Ramos (cell line): ENCODE measurements at regions not wholly inside any gene's neighbourhood (a gene's known extent, or its start where the extent isn't known, plus 50 kb on each side); places are given as distances from the start of the nearest gene placed in this dataset.

Source experiments
- in situ Hi-C: fragments of 300-500 bp; cut with MboI; formaldehyde crosslinking; loops from one replicate; pipeline ENCODE4 v1.14.3; 2022; ENCODE audit warnings: low sequenced_read_pairs; ENCODE audit not compliant: unreplicated experiment

DNA sequence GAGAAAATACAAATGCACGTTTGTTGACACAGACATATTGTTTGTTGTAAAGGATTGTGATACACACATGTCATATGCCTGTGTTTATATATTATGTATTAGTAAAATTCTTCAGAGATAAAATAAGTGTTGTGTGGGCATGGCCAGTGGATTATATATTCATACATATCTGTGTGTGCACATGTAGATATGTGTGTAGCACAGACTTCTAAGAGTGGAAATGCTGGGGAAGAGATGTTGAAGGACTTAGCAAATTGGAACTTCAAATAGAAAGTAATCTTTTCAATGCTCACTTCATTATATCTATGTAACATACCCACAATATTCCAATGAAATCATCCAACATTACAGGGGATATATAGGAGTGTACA is 413.2 kb downstream of the LMO7 start:
- in situ Hi-C loops: no loop called here

DNA sequence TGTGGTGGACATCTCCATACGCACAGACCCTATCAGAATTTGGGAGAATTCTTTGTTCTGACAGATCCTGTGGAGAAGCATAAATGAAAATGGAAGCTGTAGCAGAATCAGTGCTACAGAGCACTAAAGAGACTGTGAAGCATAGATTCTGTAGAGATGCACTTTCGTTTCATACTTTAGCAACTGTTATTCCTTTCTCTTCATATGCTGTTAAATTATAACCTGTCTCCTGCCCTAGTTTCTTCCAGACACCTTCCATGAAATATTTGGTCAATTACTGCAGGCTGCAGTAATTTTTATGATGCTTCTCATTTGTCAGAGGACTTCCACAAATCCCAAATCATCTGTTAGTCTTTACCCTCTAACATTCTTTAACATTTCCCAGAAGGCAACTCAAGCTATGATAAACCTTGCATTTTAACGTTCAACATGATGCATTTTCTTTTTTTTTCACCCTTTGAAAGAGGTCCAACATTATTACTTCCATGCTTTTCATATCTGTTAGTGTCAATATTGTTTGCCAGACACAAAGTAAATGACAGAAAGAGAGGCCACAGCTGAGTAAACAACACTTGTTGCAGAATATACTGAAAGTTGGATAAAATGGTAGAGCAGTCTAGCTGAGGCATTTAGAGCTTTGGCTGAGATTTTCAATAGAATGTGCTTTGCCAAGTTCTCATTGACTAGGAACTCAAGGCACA is 412.7 kb downstream of the LMO7 start:
- in situ Hi-C loops: no loop called here

DNA sequence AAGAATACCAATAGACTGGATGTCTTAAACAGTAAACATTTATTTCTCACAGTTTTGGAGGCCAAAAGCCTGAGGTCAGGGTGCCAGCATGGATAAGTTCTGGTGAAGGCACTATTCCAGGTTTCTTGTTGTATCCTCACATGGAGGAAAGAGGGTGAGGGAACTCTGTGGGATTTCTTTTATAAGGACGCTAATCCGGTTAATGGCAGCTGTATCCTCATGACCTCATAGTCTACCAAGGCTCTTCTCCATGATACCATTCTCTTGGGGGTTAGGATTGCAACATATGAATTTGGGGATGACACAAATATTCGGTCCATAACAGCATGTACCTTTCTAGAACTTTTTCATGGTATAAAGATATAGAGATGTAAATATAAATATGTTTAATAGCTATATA is 412.0 kb downstream of the LMO7 start:
- in situ Hi-C loops: no loop called here

DNA sequence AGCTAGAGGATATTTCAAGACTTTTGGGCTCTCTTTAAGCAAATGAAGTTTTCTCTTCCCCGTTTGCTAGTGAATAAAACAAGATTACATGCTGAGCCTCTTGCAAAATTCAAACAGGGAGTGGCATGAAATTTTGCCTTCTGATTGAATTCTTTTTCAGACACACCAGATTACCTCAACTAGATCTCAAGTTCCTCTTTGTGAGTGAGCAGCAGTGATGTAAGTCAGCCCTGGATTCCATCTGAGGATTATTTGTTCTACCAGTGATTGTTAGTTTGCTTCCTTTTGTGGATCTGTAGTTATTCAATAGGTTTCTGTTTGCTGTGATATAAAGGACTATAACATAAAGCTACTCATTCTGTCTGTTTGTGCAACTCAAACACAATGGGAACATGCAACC is 407.7 kb downstream of the LMO7 start:
- in situ Hi-C loops: no loop called here

DNA sequence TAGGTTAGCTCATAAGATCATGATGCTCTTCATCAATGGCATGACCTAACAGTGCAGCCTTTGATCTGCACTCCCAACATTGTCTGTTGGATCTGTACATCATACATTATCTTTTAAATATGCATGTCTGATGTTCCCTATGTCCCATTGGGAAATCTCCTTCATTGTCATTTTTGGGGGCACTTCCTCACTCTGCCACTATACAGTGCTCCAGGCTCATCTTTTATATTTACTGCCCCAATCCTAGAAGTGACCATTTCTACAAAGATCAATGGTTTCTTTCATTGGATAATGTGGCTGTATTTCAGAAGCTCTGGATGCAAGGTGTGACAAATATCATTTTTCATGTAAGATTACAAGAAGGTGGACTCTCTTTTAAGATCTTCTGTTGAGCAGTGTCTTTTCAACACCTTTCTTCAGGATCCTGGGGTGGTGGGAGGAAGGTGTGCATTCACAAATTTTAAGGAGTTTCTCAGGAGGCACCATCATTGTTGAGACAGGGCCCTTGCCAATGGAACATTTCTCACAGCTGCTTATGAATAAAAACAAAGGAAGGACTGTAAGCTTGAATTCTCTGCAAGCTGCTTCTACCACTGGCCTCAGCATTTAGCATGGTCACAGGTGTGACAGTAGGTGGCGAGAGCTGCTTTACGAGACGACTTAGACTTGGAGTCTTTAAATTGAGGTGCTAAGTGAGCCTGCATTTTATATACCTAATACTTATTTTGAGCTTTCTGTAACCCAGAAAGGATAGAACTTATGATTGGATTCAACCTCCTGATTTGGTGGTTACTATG is 403.0 kb downstream of the LMO7 start:
- in situ Hi-C loops: no loop called here

DNA sequence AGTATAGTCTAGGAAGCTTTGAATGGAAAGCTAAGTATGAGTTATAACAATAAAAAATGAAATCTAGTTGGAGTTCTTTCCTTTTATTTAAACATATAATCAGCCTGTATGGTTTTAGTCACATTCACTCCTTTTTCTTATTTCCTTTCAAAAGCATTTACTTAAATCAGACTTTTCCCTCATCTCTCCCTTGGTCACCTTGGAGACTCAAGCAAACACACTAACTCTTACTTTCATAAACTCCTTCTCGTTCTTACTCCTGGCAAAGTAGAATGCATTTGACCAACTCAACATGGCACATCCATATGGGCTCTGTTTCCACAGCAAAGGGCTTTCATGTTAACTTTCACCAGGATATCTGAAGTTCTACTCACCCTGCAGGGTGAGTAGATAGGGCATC is 400.0 kb downstream of the LMO7 start:
- in situ Hi-C loops: no loop called here

DNA sequence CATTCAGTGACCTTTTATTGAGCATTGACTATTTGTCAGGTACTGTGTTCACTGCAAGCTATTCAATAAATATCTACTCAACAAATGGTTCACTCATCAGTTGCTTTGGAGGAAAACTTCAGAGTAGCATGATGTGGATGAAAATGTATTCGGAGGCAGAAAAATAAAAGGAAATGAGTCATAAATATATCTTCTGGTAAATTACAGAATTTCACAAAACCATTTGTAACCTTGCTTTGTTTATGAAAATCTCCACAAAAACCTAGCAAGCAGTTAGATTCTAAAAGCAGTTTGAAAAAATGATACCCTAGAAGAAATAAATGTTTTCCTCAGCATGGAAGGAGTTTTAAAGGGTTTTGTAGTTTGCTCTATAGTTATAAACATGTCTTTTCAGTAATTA is 399.6 kb downstream of the LMO7 start:
- in situ Hi-C loops: no loop called here

DNA sequence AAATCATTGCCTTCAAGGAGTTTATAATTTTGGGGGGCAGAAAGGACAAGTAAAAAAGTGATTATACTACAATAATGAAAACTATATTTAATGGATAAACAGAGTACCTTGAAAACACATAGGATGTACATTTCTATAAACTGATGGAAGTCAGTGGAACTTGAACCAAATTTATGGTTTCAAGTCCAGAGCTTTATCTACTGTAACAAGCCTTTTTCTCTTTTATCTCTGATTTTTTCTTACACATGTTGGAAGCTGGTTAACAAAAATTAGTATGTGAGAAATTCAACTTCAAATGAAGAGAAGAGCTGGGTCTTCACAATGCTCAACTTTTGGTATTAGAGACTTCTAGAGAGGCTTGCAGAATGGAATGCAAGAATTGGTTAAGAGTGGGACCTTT is 393.6 kb downstream of the LMO7 start:
- in situ Hi-C loops: no loop called here

DNA sequence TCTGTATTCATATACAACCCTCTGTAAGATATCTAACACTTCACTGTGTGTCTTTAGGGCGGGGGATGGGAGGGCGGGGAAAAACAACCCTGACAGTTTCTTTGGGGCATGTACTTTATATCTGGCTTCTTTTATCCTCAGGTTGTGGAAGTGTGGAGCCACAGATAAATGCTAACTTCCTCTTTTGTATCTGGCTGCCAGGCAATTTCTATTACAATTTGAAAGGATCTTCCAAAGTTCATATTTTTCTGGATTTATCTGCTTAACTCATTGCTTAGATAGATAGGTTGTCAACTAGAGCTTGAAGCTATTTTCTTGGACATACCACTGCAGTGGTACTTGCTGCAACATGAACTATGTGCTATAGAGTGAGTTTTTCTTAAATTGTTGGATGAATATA is 393.0 kb downstream of the LMO7 start:
- in situ Hi-C loops: no loop called here

DNA sequence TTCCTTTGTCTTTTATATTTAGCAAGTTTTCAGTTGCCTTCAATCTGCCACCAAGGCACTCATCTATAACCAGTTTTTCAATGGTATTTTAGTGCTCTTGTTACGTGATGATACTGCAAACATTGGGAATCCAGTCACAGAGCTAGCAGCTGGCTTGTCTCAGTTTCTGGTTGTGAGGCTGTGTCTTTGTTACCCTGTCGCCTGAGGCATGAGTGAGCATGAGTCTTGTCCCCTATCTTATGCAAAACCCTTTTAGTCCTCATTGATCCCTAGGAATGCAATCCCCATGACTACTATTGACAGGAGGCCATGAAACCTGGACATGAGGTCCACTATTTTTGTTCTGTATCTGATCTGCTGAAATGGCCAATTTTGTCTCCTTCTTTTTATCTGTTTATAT is 391.0 kb downstream of the LMO7 start:
- in situ Hi-C loops: no loop called here

DNA sequence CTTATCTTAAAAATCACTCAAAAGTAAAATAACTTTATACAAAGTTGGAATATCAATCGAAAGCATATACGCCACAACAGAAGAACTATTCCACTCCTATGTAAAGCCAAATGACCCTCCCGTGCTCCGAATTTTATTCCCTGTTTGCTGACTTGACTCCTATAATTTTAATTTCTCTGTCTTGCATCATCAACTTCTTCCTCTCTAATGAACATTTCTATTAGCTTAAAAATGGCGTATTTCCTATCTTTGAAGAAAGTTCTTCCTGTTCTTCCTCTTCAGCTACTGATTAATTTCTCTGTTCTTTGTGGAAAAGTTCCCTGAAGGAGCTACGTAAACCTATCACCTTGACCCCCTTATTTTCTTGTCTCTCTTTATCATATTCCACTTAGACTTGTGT is 389.3 kb downstream of the LMO7 start:
- in situ Hi-C loops: no loop called here

DNA sequence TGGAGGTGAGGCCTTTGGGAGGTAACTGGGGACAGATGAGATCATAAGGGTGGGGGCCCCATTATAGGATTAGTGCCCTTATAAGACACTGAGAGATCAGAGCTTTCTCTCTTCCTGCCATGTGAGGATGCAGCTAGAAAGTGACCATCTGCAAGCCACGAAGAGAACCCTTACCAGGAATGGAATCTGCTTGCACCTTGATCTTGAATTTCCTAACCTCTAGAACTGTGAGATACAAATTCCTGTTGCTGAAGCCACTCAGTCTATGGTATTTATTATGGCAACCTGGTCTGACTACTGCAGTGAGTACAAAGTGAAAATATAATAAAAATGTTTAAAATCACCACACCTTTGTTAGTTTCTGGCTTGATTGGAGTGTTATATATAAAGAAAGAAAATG is 388.0 kb downstream of the LMO7 start:
- in situ Hi-C loops: no loop called here

DNA sequence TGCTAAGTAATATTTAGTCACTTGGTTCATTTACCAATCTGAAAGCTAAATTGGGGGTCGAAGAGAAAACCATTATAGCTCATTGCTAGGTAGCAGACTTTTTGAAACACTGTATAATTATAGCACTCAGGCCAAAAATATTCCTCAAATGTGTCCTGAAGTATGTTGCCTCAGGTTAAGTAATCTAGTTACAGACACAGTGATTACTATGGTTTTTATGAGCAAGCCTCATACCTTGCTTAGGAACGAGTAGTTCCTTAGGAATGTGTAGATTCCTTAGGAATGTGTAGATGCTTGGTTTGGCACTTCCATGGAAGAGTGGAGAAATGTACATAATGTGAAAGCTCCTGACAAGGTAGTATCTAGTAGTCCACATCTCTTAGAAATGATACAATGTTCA is 387.5 kb downstream of the LMO7 start:
- in situ Hi-C loops: no loop called here

DNA sequence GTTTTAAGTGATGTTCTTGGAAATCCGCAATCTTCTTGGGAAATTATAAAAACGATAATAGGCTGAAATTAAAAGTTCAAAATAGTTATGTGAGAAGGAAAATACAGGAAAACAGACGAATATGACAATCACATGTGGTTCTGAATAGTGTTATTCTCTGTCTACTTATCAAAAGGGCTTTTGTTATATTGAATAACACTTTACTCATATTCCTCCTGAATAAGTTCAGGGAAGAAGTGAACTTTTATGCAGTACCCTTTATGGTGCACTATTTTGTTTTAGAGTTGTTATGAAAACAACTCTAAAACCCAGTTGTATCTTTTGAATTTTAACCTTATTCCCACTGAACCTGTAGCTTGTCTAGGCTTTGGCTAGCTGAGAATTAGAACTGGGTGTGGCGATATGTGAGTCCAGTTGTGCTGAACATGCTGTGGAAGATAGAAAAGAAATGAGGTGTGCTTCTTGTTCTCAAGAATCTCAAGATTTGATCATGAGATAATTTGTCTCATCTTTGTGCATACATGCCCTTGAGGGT is 384.4 kb downstream of the LMO7 start:
- in situ Hi-C loops: no loop called here

DNA sequence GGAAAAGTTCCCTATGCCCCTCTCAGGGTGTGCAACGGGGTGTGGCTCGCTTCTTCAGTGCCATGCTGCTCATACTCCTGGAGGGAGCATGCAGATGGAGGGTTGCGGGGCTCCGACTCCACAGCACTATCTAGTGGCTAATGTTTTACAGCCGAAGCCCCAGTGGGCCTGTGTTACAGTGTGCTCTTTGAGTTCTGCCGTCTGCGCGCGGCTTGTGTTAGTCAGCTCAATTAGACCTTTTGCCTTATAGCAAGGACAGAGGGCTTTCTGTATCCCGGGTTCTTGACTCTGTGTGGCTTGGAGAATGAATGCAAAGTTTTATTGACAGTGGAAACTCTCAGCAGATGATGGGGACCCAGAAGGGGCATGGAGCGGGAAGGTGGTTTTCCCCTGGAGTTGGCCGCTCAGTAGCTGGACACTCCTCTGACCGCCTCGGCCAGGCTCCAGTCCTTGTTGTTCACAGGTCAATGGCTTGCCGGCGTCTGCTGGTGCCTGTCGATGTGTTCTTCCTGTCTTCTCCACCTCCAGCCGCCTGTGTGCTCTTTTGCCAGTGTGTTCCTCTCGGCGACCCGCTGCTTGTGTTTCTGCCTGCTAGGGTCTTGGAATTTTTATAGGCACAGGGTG is 383.4 kb downstream of the LMO7 start:
- in situ Hi-C loops: no loop called here

DNA sequence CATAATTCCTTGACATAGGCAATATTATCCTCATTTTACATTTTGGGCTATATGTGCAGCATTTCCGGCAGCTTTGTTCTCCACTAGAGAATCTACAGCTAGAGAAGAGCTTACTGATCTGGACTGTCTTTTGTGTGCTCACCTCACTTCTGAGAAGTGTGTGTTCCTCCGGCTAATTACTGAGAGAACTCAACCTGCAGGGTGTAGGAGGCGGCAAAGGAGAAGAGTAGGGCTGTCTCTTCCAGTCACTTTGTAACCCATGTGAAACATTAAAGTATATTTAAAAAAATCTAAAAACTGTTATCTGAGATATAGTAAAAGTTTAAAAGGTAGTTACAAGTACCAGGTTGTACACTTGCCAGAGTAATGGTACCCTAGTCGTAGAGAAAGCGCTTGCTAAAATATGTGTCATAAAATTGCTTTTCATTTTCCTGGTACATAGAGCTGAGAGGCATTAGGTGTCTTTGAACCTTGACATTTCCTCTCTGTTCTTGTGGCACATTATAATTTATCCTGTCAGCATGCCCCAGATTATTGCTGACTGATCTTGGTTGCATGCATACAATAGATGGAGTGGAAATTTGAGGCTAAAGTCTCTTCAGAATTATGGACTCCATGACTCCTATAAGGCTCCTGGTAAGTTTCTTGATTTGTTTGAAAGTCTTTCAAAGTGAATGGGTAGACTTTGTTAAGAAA is 381.9 kb downstream of the LMO7 start:
- in situ Hi-C loops: no loop called here

DNA sequence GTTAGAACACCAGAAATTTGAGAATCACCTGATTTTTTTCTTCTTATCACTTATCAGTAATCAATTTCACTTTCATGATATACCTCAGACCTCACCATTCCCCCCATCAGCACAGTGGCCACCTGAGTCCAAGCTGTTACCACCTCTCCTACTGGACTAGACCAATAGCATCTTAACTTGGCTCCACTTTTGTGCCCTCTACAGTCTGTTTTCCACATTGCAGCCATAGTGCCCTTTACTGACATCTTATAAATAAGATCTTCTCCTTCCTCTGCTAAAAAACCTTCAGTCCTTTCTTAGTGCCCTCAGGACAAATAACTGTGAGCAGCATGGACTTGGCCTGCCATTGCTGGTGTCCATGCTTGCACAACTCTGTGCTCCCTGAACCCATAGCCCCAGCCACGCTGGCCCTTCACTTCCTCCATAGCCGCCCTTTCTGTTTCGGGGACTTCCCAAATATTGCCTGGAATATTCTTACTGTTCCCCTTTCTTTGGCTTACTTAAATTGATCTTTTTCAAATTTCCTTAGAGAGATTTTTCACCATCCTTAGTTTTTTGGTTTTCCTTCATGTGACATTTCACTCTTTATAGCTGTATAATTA is 380.8 kb downstream of the LMO7 start:
- in situ Hi-C loops: no loop called here

DNA sequence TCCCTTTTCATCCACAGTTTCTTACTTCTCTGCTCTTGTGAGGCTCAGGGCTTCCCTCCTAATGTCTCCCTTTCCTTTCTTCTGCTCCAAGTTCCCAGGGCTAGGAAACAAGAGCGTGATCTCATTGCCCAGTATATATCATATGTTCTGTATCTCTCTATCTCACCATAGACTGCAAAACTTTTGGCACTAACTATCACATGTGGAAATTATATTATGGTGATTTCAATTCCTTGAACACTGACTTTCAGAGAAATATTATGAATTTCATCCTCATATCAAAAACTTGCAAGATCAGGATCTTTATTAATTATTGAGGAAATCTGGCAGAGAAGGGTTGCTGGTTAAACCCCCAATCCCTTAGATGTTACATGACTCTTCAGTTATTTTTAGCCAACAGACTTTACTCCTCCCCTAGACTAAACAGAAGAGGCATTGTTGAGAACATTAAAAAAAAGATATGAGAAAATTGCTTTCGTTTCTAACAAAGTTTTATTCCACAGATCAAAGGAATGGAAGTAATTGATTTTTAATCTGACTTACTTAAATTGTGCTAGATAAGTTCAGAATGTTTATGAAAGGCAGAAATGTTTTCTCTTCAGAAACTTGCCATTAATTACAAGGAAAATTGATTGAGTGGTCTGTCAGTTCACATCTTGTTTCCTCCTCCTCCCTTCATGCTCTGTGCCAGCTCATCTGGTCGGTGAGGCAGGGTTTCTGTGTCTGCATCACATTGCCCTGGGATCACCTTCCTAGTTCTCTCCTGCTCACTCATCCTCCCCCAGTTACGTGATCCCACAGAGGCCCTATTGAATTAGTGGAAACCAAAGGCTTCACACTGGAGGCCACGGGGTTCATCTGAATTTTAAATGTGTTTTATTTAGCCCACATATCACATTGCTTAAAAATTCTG is 378.5 kb downstream of the LMO7 start:
- in situ Hi-C loops: no loop called here

DNA sequence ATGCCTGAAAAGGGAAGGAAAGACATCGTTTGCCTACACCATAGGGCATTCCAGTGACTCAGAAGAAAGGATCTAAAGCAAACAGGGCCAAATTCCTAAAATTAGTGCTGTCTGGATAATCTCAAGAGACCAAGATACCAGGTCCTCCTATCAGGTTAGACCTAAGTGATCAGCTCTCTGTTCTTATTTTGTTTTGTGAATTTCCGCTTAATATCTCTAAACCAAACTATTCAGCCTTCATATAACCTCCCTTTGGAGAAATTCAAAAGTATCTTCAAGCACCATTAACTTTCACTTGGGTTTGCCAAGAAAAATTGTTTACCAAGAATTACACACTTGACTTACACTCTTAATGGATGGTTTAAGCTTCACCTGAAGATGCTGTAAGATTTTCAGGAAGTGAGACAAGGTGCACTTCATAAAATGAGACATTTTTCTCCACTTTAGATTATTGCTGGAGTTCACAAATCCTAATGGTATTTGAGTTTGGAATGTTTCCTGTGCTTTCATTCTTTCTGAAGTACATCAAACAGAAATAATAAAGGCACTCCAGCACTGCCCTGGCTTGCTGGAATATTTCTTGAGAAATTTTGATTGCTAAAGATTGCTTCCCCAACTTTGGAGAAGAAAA is 376.1 kb downstream of the LMO7 start:
- in situ Hi-C loops: no loop called here
